ENCODE measurements at regions not wholly inside any gene's neighbourhood (a gene's known extent, or its start where the extent isn't known, plus 50 kb on each side); places are given as distances from the start of the nearest gene placed in this dataset.
"Not testable (repeated sequence)": the region's sequence is repeated elsewhere in the genome, so short reads cannot be mapped to it uniquely, and the experiment has no call there.

GRCh38 chr2:87417147-87417546 is 330.7 kb upstream of the PLGLB2 start:
- not testable (repeated sequence) for H2AFZ ChIP-seq (ENCODE audit: low read length); H4K20me1 ChIP-seq (ENCODE audit: insufficient read depth, low read depth, low read length); H3K27ac ChIP-seq (ENCODE audit: low read length)

GRCh38 chr2:87417742-87418567 is 329.9 kb upstream of the PLGLB2 start:
- not testable (repeated sequence) for H3K36me3 ChIP-seq (ENCODE audit: insufficient read depth, low read length); H3K9ac ChIP-seq (ENCODE audit: low read length); H4K20me1 ChIP-seq (ENCODE audit: insufficient read depth, low read depth, low read length); H3K9me3 ChIP-seq (ENCODE audit: low read length); H3K4me2 ChIP-seq (ENCODE audit: low read depth, low read length, poor library complexity, severe bottlenecking); H2AFZ ChIP-seq (ENCODE audit: low read length); H3K9me2 ChIP-seq (replicated peaks; ENCODE audit: insufficient read depth, low read length); H3K4me1 ChIP-seq (ENCODE audit: low read length); H3K27ac ChIP-seq (ENCODE audit: low read length); H3K79me2 ChIP-seq (ENCODE audit: low read length); H3K4me3 ChIP-seq (ENCODE audit: low read length); H3K27me3 ChIP-seq (ENCODE audit: low read length)
- DNase-seq: peak; percentile 33

More at GRCh38 chr2:87417147-87417546, 330.7 kb upstream of the PLGLB2 start:
- H3K4me3 ChIP-seq (ENCODE audit: low read length); H3K27me3 ChIP-seq (ENCODE audit: low read length); DNase-seq; H3K36me3 ChIP-seq (ENCODE audit: insufficient read depth, low read length); H3K9me2 ChIP-seq (replicated peaks; ENCODE audit: insufficient read depth, low read length); H3K9me3 ChIP-seq (ENCODE audit: low read length); H3K4me2 ChIP-seq (ENCODE audit: low read depth, low read length, poor library complexity, severe bottlenecking); H3K79me2 ChIP-seq (ENCODE audit: low read length); H3K9ac ChIP-seq (ENCODE audit: low read length); H3K4me1 ChIP-seq (ENCODE audit: low read length): not testable (repeated sequence)

DNA sequence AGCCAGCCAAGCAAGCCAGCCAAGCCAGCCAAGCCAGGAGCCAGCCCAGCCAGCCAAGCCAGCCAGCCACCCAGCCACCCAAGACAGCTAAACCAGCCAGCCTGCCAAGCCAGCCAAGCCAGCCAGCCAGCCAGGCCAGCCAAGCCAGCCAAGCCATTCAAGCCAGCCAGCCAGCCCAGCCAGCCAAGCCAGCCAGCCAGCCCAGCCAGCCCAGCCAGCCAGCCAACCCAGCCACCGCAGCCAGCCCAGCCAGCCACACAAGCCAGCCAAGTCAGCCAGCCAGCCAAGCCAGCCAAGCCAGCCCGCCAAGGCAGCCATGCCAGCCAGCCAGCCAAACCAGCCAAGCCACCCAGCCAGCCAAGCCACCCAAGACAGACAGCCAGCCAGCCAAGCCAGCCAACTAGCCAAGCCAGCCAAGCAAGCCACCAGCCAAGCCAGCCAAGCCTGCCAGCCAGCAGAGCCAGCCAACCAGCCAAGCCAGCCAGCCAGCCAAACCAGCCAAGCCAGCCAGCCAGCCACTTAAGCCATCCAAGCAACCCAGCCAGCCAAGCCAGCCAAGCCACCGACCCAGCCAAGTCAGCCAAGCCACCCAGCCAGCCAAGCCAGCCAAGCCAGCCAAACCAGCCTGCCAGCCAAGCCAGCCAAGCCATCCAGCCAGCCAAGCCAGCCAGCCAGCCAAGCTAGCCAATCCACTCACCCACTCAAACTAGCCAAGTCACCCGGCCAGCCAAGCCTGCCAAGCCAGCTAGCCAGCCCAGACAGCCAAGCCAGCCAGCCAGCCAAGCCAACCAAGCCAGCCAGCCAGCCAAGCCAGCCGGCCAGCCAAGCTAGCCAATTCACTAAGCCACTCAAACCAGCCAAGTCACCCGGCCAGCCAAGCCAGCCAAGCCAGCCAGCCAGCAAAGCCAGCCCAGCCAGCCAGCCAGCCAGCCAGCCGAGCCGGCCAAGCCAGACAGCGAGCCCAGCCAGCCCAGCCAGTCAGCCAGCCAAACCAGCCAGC is 328.8 kb upstream of the PLGLB2 start:
- H4K20me1 ChIP-seq (ENCODE audit: insufficient read depth, low read depth, low read length); H3K4me1 ChIP-seq (ENCODE audit: low read length); H3K4me3 ChIP-seq (ENCODE audit: low read length); H3K9ac ChIP-seq (ENCODE audit: low read length); H3K9me3 ChIP-seq (ENCODE audit: low read length); H3K36me3 ChIP-seq (ENCODE audit: insufficient read depth, low read length); H3K79me2 ChIP-seq (ENCODE audit: low read length); H3K4me2 ChIP-seq (ENCODE audit: low read depth, low read length, poor library complexity, severe bottlenecking); H2AFZ ChIP-seq (ENCODE audit: low read length); H3K27ac ChIP-seq (ENCODE audit: low read length); H3K9me2 ChIP-seq (replicated peaks; ENCODE audit: insufficient read depth, low read length); H3K27me3 ChIP-seq (ENCODE audit: low read length): not testable (repeated sequence)
- peak; percentile 16 for DNase-seq

DNA sequence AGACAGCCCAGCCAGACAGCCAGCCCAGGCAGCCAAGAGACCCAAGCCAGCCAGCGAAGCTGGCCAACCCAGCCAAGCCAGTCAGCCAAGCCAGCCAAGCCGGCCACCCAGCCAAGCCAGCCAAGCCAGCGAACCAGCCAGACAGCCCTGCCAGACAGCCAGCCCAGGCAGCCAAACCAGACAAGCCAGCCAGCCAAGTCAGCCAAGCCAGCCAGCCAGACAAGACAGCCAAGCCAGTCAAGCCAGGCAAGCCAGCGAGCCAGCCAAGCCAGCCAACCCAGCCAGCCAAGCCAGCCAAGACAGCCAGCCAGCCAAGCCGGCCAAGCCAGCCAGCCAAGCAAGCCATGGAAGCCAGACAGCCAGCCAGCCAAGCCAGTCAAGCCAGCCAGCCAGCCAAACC is 327.9 kb upstream of the PLGLB2 start:
- not testable (repeated sequence) for H3K79me2 ChIP-seq (ENCODE audit: low read length); DNase-seq; H3K4me3 ChIP-seq (ENCODE audit: low read length); H3K9me3 ChIP-seq (ENCODE audit: low read length); H2AFZ ChIP-seq (ENCODE audit: low read length); H3K9me2 ChIP-seq (replicated peaks; ENCODE audit: insufficient read depth, low read length); H3K4me2 ChIP-seq (ENCODE audit: low read depth, low read length, poor library complexity, severe bottlenecking); H3K27ac ChIP-seq (ENCODE audit: low read length); H4K20me1 ChIP-seq (ENCODE audit: insufficient read depth, low read depth, low read length); H3K36me3 ChIP-seq (ENCODE audit: insufficient read depth, low read length); H3K27me3 ChIP-seq (ENCODE audit: low read length); H3K9ac ChIP-seq (ENCODE audit: low read length); H3K4me1 ChIP-seq (ENCODE audit: low read length)

DNA sequence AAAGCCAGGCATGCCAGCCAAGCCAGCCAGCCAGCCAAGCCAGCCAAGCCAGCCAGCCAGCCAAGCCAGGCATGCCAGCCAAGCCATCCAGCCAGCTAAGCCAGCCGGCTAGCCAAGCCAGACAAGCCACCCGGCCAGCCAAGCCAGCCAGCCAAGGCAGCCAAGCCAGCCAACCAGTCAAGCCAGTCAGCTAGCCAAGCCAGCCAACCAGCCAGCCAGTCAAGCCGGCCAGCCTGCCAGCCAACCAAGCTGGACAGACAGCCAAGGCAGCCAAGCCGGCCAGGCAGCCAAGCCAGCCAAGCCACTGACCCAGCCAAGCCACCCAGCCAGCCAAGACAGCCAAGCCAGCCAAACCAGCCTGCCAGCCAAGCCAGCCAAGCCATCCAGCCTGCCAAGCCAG is 326.9 kb upstream of the PLGLB2 start:
- not testable (repeated sequence) for H2AFZ ChIP-seq (ENCODE audit: low read length); H3K27me3 ChIP-seq (ENCODE audit: low read length); DNase-seq; H3K27ac ChIP-seq (ENCODE audit: low read length); H3K79me2 ChIP-seq (ENCODE audit: low read length); H3K4me1 ChIP-seq (ENCODE audit: low read length); H3K36me3 ChIP-seq (ENCODE audit: insufficient read depth, low read length); H3K4me3 ChIP-seq (ENCODE audit: low read length); H4K20me1 ChIP-seq (ENCODE audit: insufficient read depth, low read depth, low read length); H3K9ac ChIP-seq (ENCODE audit: low read length); H3K4me2 ChIP-seq (ENCODE audit: low read depth, low read length, poor library complexity, severe bottlenecking); H3K9me3 ChIP-seq (ENCODE audit: low read length); H3K9me2 ChIP-seq (replicated peaks; ENCODE audit: insufficient read depth, low read length)

- not testable (repeated sequence) for H3K27me3 ChIP-seq (ENCODE audit: low read length); H3K27ac ChIP-seq (ENCODE audit: low read length); H3K9me2 ChIP-seq (replicated peaks; ENCODE audit: insufficient read depth, low read length); H3K36me3 ChIP-seq (ENCODE audit: insufficient read depth, low read length); H4K20me1 ChIP-seq (ENCODE audit: insufficient read depth, low read depth, low read length); H2AFZ ChIP-seq (ENCODE audit: low read length); H3K9me3 ChIP-seq (ENCODE audit: low read length); H3K4me2 ChIP-seq (ENCODE audit: low read depth, low read length, poor library complexity, severe bottlenecking); H3K4me3 ChIP-seq (ENCODE audit: low read length); H3K9ac ChIP-seq (ENCODE audit: low read length); H3K79me2 ChIP-seq (ENCODE audit: low read length); DNase-seq; H3K4me1 ChIP-seq (ENCODE audit: low read length)
Measured at GRCh38 chr2:87423796-87424762, 323.8 kb upstream of the PLGLB2 start.

DNA sequence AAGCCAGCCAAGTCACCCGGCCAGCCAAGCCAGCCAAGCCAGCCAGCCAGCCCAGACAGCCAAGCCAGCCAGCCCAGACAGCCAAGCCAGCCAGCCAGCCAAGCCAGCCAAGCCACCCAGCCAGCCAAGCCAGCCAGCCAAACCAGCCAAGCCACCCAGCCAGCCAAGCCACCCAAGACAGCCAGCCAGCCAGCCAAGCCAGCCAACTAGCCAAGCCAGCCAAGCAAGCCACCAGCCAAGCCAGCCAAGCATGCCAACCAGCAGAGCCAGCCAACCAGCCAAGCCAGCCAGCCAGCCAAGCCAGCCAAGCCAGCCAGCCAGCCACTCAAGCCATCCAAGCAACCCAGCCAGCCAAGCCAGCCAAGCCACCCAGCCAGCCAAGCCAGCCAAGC is 323.1 kb upstream of the PLGLB2 start:
- not testable (repeated sequence) for H3K36me3 ChIP-seq (ENCODE audit: insufficient read depth, low read length); H3K4me2 ChIP-seq (ENCODE audit: low read depth, low read length, poor library complexity, severe bottlenecking)

GRCh38 chr2:87425191-87425590 is 322.7 kb upstream of the PLGLB2 start:
- H2AFZ ChIP-seq (ENCODE audit: low read length); H3K9ac ChIP-seq (ENCODE audit: low read length); H3K9me3 ChIP-seq (ENCODE audit: low read length); H3K27ac ChIP-seq (ENCODE audit: low read length); H3K79me2 ChIP-seq (ENCODE audit: low read length); H3K9me2 ChIP-seq (replicated peaks; ENCODE audit: insufficient read depth, low read length); H3K4me3 ChIP-seq (ENCODE audit: low read length); H3K36me3 ChIP-seq (ENCODE audit: insufficient read depth, low read length); H3K4me2 ChIP-seq (ENCODE audit: low read depth, low read length, poor library complexity, severe bottlenecking); H3K4me1 ChIP-seq (ENCODE audit: low read length); H4K20me1 ChIP-seq (ENCODE audit: insufficient read depth, low read depth, low read length); H3K27me3 ChIP-seq (ENCODE audit: low read length): not testable (repeated sequence)
- peak; percentile 32 for DNase-seq

More for the DNA sequence above, 323.1 kb upstream of the PLGLB2 start:
- H4K20me1 ChIP-seq (ENCODE audit: insufficient read depth, low read depth, low read length); H3K4me1 ChIP-seq (ENCODE audit: low read length); H3K9me3 ChIP-seq (ENCODE audit: low read length); H3K9ac ChIP-seq (ENCODE audit: low read length); H3K27ac ChIP-seq (ENCODE audit: low read length); H2AFZ ChIP-seq (ENCODE audit: low read length); DNase-seq; H3K27me3 ChIP-seq (ENCODE audit: low read length); H3K79me2 ChIP-seq (ENCODE audit: low read length); H3K9me2 ChIP-seq (replicated peaks; ENCODE audit: insufficient read depth, low read length); H3K4me3 ChIP-seq (ENCODE audit: low read length): not testable (repeated sequence)

All from Karpas-422 (cell line).